H9 (cell line): ENCODE measurements at regions not wholly inside any gene's neighbourhood (a gene's known extent, or its start where the extent isn't known, plus 50 kb on each side); places are given as distances from the start of the nearest gene placed in this dataset.

Experiments used
- DNase-seq: peaks from one replicate; pipeline ENCODE4 v3.0.0-alpha.2; 2017
- H2AFZ ChIP-seq: one replicate; pipeline ENCODE4 v1.6.1; 2013; ENCODE audit warnings: mild to moderate bottlenecking, low read length, control low read depth, moderate library complexity
- H2AK5ac ChIP-seq: 2 replicates; pipeline ENCODE4 v1.6.1; 2013; ENCODE audit warnings: low read length, control low read depth, mixed read lengths; ENCODE audit not compliant: insufficient read length
- H2BK120ac ChIP-seq: one replicate; pipeline ENCODE4 v1.6.1; 2013; ENCODE audit warnings: low read depth, mild to moderate bottlenecking, low read length, control low read depth, inconsistent platforms; ENCODE audit not compliant: poor library complexity, severe bottlenecking
- H2BK12ac ChIP-seq: 2 replicates; pipeline ENCODE4 v1.6.1; 2013; ENCODE audit warnings: low read length, control low read depth, mixed read lengths, low read depth; ENCODE audit not compliant: insufficient read length
- H2BK15ac ChIP-seq: 2 replicates; pipeline ENCODE4 v1.6.1; 2013; ENCODE audit warnings: low read depth, low read length, control low read depth
- H2BK20ac ChIP-seq: one replicate; pipeline ENCODE4 v1.6.1; 2013; ENCODE audit warnings: low read depth, mild to moderate bottlenecking, low read length, control low read depth, inconsistent platforms; ENCODE audit not compliant: poor library complexity, severe bottlenecking
- H2BK5ac ChIP-seq: 2 replicates; pipeline ENCODE4 v1.6.1; 2013; ENCODE audit warnings: low read length, control low read depth, mixed read lengths; ENCODE audit not compliant: insufficient read length
- H3K14ac ChIP-seq: 2 replicates; pipeline ENCODE4 v1.6.1; 2013; ENCODE audit warnings: low read length, control low read depth; ENCODE audit not compliant: insufficient read depth
- H3K18ac ChIP-seq: 2 replicates; pipeline ENCODE4 v1.6.1; 2013; ENCODE audit warnings: low read depth, mild to moderate bottlenecking, mixed read lengths, low read length, control low read depth; ENCODE audit not compliant: insufficient read length
- H3K23ac ChIP-seq: 2 replicates; pipeline ENCODE4 v1.6.1; 2013; ENCODE audit warnings: low read length, control low read depth, mixed read lengths, low read depth; ENCODE audit not compliant: insufficient read length
- H3K23me2 ChIP-seq: 2 replicates; pipeline ENCODE4 v1.6.1; 2013; ENCODE audit warnings: low read depth, mild to moderate bottlenecking, mixed read lengths, low read length, control low read depth; ENCODE audit not compliant: insufficient read length, poor library complexity, severe bottlenecking
- H3K27ac ChIP-seq: 2 replicates; pipeline ENCODE4 v1.5.1; 2013; ENCODE audit warnings: low read length, control low read depth, mixed read lengths, low read depth; ENCODE audit not compliant: insufficient read length
- H3K27me3 ChIP-seq: 2 replicates; pipeline ENCODE4 v1.6.1; 2013; ENCODE audit warnings: low read length, control low read depth, inconsistent platforms; ENCODE audit not compliant: insufficient read depth
- H3K4ac ChIP-seq: 2 replicates; pipeline ENCODE4 v1.6.1; 2013; ENCODE audit warnings: low read depth, mild to moderate bottlenecking, control low read depth, inconsistent platforms, low read length, moderate library complexity
- H3K4me1 ChIP-seq: 2 replicates; pipeline ENCODE4 v1.6.1; 2013; ENCODE audit warnings: low read length, control low read depth, inconsistent platforms; ENCODE audit not compliant: insufficient read depth
- H3K4me2 ChIP-seq: 2 replicates; pipeline ENCODE4 v1.6.1; 2013; ENCODE audit warnings: low read length, control low read depth, mixed read lengths; ENCODE audit not compliant: insufficient read length, insufficient read depth
- H3K56ac ChIP-seq: 2 replicates; pipeline ENCODE4 v1.6.1; 2013; ENCODE audit warnings: low read depth, mild to moderate bottlenecking, mixed read lengths, low read length, control low read depth; ENCODE audit not compliant: insufficient read length
- H3K79me1 ChIP-seq: 2 replicates; pipeline ENCODE4 v1.6.1; 2013; ENCODE audit warnings: low read depth, mild to moderate bottlenecking, moderate library complexity, low read length, control low read depth, inconsistent platforms; ENCODE audit not compliant: insufficient read depth, poor library complexity, severe bottlenecking
- H3K79me2 ChIP-seq: 2 replicates; pipeline ENCODE4 v1.6.1; 2013; ENCODE audit warnings: low read length, control low read depth, inconsistent platforms; ENCODE audit not compliant: insufficient read depth
- H3K9ac ChIP-seq: 2 replicates; pipeline ENCODE4 v1.6.1; 2013; ENCODE audit warnings: low read length, control low read depth, mixed read lengths; ENCODE audit not compliant: insufficient read length; ENCODE audit errors: extremely low read depth
- H3K9me3 ChIP-seq: one replicate; pipeline ENCODE4 v1.6.1; 2013; ENCODE audit warnings: low read depth, low read length, inconsistent platforms; ENCODE audit not compliant: control insufficient read depth
- H3T11ph ChIP-seq: one replicate; pipeline ENCODE4 v1.6.1; 2013; ENCODE audit warnings: mild to moderate bottlenecking, low read length, control low read depth, inconsistent platforms
- H4K20me1 ChIP-seq: one replicate; pipeline ENCODE4 v1.6.1; 2013; ENCODE audit not compliant: control insufficient read depth, insufficient read length, insufficient read depth
- H4K5ac ChIP-seq: 2 replicates; pipeline ENCODE4 v1.6.1; 2013; ENCODE audit warnings: low read depth, mild to moderate bottlenecking, mixed read lengths, low read length, control low read depth; ENCODE audit not compliant: insufficient read length
- H4K8ac ChIP-seq: replicated peaks from 2 replicates; pipeline ENCODE4 v1.6.1; 2013; ENCODE audit warnings: low read length, control low read depth, mixed read lengths, low read depth; ENCODE audit not compliant: insufficient read length
- H4K91ac ChIP-seq: 2 replicates; pipeline ENCODE4 v1.6.1; 2013; ENCODE audit warnings: low read depth, mild to moderate bottlenecking, moderate library complexity, mixed read lengths, low read length, control low read depth; ENCODE audit not compliant: insufficient read length
- H3K27ac Mint-ChIP-seq, 3 experiments: 2 replicates in 2 of 3; 3 replicates in 1 of 3; pipeline ENCODE4 v1.8.0; 2020 to 2021; ENCODE audit warnings: mixed read lengths in 3 of 3, mild to moderate bottlenecking in 1 of 3, moderate library complexity in 1 of 3
- H3K27me3 Mint-ChIP-seq: 2 replicates; pipeline ENCODE4 v1.8.0; 2021; ENCODE audit warnings: low read depth, mild to moderate bottlenecking, moderate library complexity, mixed read lengths
- H3K36me3 Mint-ChIP-seq, 3 experiments: 2 replicates in 2 of 3; 3 replicates in 1 of 3; pipeline ENCODE4 v1.8.0; 2020 to 2021; ENCODE audit warnings: low read depth in 3 of 3, mixed read lengths in 3 of 3; ENCODE audit not compliant: insufficient read depth in 1 of 3
- H3K4me1 Mint-ChIP-seq, 2 experiments: 2 replicates each; pipeline ENCODE4 v1.8.0; 2020; ENCODE audit warnings: mixed read lengths in 2 of 2
- H3K4me3 Mint-ChIP-seq, 2 experiments: 2 replicates in 1 of 2; 3 replicates in 1 of 2; pipeline ENCODE4 v1.8.0; 2020 to 2021; ENCODE audit warnings: mild to moderate bottlenecking in 2 of 2, mixed read lengths in 2 of 2, moderate library complexity in 1 of 2
- H3K9me3 Mint-ChIP-seq, 2 experiments: 2 replicates in 1 of 2; 3 replicates in 1 of 2; pipeline ENCODE4 v1.8.0; 2020; ENCODE audit warnings: mild to moderate bottlenecking in 2 of 2, mixed read lengths in 2 of 2, moderate library complexity in 1 of 2
- WGBS: extraction: QIAGEN DNeasy Blood & Tissue Kit; methylation state at CpG from one replicate; pipeline ENCODE4 v1.1.7; 2013; ENCODE audit warnings: missing lambda C conversion rate, low lambda C conversion rate, mixed read lengths; ENCODE audit not compliant: insufficient read length; ENCODE audit errors: extremely low coverage; 5-methylcytosine and 5-hydroxymethylcytosine counted together
- TF ChIP-seq, protein P1 (sequence below): fragments of 200-600 bp; sonication (generic); conservative IDR thresholded peaks from 3 replicates; pipeline ENCODE4 v1.8.0; 2021; ENCODE audit warnings: antibody characterized with exemption, mild to moderate bottlenecking

DNA sequence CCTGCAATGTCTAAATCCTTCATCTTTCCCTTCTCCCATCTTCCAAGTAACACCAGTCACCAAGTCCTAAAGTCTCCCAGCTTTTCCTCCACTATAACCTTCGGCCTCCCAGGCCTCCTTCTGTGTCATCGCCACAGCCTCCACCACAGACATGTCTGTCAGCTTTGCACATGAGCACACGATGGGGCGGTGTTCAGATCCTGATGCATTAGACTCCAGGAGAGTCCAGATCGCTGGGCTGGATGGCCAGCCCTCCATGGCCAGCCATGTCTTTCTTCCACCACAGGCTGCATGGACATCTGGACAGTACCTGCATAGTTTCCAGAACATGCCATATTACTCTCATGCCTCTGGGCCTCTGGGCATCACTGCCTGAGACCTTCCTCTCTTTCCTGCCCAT, 974.2 kb upstream of the ZNF722 start:
- peaks cover 13% of the 10 kb centered on the region for H3K27me3 Mint-ChIP-seq
- H3K23ac ChIP-seq, result no peak overlapping the region
- H2BK12ac ChIP-seq, result no peak overlapping the region
- no peaks in the 10 kb centered on the region for H3K79me1 ChIP-seq
- no peak overlapping the region for H3K18ac ChIP-seq
- H4K5ac ChIP-seq, result no peak overlapping the region
- no peak for DNase-seq
- H3K23me2 ChIP-seq, result no peaks in the 10 kb centered on the region
- H3K9me3 Mint-ChIP-seq, result no peaks in the 10 kb centered on the region; a peak in 4 of 5 replicates
- peaks cover 20 to 65% (median 42%) of the 10 kb centered on the region in 3 experiments; a peak in 6 of 7 replicates for H3K36me3 Mint-ChIP-seq
- no CpG with 5 or more reads among the region's 5 CpGs for WGBS
- no peak overlapping the region for H3K4me2 ChIP-seq
- no peak overlapping the region for H4K8ac ChIP-seq
- no peak overlapping the region for H4K91ac ChIP-seq
- H3K4me1 ChIP-seq, result no peaks in the 10 kb centered on the region
- H3K9ac ChIP-seq, result no peak overlapping the region
- H3K4me3 Mint-ChIP-seq, result no peak overlapping the region
- TF ChIP-seq, protein P1, sequence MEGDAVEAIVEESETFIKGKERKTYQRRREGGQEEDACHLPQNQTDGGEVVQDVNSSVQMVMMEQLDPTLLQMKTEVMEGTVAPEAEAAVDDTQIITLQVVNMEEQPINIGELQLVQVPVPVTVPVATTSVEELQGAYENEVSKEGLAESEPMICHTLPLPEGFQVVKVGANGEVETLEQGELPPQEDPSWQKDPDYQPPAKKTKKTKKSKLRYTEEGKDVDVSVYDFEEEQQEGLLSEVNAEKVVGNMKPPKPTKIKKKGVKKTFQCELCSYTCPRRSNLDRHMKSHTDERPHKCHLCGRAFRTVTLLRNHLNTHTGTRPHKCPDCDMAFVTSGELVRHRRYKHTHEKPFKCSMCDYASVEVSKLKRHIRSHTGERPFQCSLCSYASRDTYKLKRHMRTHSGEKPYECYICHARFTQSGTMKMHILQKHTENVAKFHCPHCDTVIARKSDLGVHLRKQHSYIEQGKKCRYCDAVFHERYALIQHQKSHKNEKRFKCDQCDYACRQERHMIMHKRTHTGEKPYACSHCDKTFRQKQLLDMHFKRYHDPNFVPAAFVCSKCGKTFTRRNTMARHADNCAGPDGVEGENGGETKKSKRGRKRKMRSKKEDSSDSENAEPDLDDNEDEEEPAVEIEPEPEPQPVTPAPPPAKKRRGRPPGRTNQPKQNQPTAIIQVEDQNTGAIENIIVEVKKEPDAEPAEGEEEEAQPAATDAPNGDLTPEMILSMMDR, result no peak
- H3K4ac ChIP-seq, result no peak overlapping the region
- H3K27me3 ChIP-seq, result no peaks in the 10 kb centered on the region
- no peaks in the 10 kb centered on the region for H3K79me2 ChIP-seq
- no peak overlapping the region for H2BK20ac ChIP-seq
- H3K56ac ChIP-seq, result no peak overlapping the region
- H3K27ac Mint-ChIP-seq, result no peak overlapping the region
- H3K27ac ChIP-seq, result no peak overlapping the region
- H4K20me1 ChIP-seq, result no peaks in the 10 kb centered on the region
- H2BK120ac ChIP-seq, result no peak overlapping the region
- H2BK5ac ChIP-seq, result no peak overlapping the region
- no peaks in the 10 kb centered on the region for H3K4me1 Mint-ChIP-seq
- no peak overlapping the region for H2BK15ac ChIP-seq
- no peak overlapping the region for H2AFZ ChIP-seq
- no peak overlapping the region for H3K14ac ChIP-seq
- H3T11ph ChIP-seq, result no peak overlapping the region
- peaks cover 82% of the 10 kb centered on the region for H3K9me3 ChIP-seq
- H2AK5ac ChIP-seq, result no peak overlapping the region
